Fibroblast of skin of scalp (primary cell): ENCODE measurements at regions not wholly inside any gene's neighbourhood (a gene's known extent, or its start where the extent isn't known, plus 50 kb on each side); places are given as distances from the start of the nearest gene placed in this dataset.
"Not testable (repeated sequence)": the region's sequence is repeated elsewhere in the genome, so short reads cannot be mapped to it uniquely, and the experiment has no call there.

ENCODE experiments used
- DNase-seq: peaks from one replicate; pipeline ENCODE4 v3.0.0-alpha.2; 2013

DNA sequence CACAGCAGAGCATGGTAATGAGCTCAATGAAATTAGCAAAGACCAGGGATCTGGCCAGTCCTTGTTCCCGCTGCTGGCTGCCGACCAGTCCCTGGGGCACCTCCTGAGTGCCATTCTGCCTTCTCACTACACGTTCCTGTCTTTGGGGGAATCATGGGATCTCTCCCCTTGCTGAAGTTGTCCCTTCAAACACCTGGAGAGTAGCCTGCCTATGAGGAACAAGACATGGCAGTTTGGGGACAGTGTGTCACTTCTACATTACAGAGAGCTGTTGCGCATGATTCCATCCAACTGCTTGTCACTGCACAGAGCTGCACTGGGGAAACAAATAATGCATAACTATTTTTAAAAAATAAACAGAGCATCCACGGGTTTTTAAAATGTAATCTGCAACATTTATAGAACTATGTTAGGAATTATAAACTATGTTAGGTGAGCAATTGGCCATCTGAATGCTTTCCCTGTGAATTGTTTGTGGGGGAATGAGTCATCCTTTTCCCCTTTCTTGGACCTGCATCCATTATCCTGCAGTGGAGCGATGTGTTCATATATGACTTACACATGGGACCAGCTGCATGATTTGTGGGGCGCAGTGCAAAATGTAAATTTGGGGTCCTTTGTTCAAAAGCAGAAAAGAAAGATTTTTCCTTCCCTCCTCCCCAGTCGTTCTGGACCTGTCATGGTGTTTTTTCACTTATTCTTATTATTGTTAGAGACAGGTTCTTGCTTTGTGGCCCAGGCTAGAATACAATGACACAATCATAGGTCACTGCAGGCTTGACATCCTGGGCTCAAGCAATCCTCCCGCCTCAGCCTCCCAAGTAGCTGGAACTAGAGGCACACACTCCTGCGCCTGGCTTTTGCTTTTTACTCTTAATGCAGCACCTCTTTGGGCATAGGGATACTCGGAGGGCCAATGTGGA is 115.0 kb upstream of the TBL1X start:
- DNase-seq = no peak

DNA sequence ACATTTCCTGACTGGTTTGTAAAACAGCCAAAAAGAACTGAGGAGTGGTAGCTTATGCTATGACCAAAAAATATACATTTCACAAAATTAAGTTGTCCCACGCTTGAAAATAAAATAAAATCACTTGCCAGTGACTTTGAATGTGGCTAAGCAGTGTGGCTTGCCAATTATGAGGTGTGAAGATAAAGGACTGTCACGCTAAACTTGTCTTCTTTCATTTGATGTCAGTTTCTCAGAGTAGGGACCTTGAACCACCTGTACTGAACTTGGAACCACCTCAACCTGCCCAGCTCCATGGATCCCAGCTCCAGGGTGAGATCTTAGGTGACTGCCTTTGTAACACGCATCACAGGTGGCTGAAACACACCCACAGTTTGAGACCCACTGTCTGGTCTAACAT is 113.7 kb upstream of the TBL1X start:
- no peak for DNase-seq

DNA sequence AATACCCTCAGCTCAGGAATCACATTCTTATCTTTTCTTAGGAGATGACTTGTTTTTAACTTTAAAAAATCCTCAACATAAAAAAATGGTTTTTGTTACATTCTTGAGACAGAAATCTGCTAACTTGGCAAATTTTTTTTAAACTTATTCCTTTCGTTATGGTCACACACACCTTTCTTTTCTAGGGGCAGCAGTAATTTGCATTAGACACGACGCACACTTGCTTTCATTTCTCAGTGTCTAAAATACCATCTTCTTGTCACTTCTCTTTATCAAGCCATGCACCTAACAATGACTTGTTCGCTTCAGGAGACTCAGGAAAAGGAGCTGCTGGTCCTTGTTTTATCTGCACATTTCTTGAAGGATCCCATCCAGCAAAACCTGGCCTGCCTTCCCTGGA is 112.6 kb upstream of the TBL1X start:
- DNase-seq = no peak

DNA sequence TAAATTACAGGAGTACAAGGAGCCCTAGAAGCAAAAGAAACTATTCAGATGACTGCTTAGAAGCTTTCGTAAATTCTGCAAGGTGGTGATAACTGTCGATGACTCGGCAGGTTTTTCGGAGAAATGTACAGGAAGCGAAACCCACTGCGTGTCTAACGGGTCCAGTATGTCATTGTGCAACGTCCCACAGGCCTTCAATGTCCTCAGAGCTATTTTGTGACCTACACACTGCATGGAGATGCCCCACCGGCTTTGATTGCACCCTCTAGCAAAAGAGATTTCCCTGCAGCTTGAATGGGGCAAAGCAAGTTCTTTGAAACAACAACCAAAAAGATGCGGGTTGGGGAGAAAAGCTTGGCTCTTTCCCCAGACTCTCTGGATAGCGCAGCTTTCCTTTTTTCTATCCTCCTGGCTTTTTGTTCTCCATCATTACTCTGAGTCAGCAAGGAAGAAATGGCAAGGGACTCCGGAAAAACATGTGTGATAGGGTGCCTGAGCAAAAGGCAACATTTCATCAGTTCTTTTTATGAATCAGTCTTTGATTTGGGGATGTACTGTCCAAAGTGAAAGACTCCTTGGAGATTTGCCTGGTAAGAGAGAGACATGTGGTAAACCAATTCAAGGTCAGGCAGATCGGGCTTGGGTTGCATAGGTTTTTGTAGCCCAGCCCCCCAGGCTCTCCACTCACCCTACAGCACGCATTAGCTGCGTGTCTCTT is 112.0 kb upstream of the TBL1X start:
- DNase-seq = peak; percentile 69

DNA sequence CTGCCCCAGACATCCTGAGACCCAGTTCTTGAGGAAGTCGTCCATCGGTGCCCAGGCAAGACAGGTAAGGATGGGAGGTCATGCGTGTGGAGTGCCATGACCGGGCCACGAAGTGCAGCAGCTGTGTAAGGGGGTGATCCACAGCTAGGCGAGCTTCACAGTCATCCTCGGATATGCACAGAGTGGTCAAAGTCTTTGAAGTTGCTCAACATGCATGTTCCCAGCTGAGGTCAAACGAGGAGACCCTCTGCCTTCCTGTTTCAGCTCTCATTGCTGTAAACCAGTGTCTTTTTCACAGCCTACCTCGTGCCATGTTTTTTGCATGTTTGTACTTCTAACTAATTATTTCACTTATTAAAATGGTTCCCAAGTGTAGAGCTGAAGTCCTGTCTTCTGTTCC is 109.9 kb upstream of the TBL1X start:
- DNase-seq = no peak

DNA sequence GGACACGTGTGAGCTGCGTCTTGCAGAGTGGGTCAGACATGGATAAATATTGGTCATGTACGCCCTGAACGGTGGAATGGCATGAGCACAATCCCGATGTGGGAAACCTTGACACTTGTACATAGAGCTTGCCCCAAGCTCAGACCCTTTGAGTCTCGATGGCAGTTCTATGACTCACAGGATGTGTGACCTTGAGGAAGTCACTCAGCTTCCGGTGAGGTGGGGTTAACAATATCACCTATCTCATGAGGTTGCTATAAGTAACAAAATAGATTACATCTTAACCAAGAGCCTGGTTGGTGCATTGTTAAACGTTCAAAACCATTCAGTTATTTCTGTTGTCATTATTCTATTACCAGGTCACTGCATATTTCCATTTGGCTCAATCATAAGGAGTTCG is 109.1 kb upstream of the TBL1X start:
- no peak for DNase-seq

DNA sequence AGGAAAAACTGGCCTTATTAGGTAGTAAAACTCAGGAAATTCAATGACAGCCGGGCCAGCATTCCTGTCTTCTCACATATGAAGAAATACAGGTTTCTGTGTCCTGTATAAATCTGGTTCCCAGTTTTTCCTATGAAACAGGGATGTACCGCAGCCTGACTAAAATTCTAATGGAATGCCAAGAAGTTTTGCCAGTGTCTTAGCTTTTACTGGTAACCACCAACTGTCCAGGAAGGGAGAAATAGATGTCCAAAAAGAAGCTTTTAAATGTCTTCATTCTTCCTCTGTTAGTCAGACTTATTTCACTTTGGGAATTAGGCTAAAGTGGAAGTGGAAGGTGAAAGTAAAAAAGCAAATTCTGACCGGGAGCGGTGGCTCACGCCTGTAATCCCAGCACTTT is 108.0 kb upstream of the TBL1X start:
- peak; percentile 36 for DNase-seq

DNA sequence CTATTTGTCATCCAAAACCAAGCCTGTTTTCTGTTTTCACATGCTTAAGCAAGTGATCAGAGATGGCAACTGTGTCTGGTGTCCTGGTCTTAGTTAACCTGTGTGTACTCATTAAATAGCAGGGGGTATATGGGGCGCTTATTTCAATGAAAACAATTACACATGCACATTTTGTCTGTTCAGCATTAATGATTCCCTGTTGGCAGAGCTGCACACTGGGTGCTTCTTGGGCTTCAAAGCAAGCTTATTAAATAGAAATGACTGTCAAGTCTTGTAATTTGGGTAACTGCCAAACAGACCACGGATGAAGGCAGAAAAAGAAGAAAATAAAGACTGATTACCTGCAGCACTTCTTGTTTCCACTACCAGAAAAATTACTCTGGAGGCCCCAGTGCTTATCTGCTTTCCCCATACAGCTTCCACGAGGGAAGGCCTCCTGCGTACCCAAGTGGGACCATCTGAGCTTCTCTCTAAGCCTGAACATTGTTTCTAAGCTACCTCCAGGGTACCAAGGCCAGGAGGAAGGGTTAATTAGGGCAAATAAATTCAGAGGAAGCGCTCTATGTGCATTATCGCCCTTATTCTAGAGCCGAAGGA is 107.2 kb upstream of the TBL1X start:
- no peak for DNase-seq

DNA sequence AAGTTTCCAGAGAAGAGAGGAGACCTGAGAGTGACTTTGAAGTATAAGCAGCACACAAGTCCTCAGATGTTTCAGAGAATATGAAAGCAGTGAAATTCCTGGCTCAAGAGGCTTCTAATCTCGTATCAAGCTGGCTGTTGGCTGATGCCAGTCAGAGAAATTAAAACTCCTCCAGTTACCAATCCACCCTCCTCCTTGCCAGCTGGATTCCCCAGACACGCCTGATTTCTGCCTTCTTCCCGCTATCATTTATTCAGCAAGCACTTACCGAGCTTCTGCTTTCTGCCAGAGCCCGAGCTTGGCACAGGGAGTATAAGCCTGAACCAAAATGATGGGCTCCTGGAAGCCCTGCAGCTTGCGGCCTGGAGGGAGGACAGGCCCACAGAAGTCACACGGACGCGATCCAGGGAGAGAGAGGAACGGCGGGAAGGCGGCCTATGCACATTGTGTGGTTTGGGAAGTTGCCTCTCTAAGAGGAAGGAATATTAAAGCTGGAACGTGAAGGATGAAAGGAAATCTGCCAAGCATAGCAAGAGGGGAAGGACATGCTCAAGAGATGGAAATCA is 102.4 kb upstream of the TBL1X start:
- DNase-seq = no peak

DNA sequence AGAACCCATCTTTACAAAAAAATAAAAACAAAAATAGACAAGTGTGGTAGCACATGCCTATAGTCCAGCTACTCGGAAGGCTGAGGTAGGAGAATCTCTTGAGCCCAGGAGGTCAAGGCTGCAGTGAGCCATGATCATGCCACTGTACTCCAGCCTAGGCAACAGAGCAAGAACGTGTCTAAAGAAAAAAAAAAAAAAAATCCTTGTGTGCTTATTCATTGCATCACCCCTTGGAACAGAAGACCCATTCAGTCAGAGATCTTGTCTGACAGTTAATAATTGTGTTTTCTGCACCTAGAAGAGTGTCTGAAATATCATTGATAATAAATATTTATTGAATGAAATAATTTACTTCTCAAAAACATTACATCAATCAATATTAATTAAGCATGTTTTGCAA is 97.4 kb upstream of the TBL1X start:
- no peak for DNase-seq

DNA sequence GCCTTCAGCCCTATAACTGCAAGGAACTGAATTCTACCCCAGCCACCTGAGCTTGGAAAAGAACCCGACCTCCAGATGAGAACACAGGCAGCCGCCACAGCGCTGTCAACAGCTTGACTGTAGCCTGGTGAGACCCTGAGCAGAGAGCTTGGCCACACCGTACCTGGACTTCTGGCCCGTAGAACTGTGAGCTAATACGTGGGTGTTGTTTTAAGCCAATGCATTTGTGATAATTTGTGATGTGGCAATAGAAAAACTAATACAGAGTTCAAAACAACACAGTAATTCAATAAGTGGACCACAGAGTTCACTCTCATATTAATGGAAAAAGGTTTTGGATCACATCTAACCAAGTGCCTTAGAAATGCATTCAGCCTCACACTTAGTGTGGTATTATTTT is 96.6 kb upstream of the TBL1X start:
- DNase-seq = no peak

DNA sequence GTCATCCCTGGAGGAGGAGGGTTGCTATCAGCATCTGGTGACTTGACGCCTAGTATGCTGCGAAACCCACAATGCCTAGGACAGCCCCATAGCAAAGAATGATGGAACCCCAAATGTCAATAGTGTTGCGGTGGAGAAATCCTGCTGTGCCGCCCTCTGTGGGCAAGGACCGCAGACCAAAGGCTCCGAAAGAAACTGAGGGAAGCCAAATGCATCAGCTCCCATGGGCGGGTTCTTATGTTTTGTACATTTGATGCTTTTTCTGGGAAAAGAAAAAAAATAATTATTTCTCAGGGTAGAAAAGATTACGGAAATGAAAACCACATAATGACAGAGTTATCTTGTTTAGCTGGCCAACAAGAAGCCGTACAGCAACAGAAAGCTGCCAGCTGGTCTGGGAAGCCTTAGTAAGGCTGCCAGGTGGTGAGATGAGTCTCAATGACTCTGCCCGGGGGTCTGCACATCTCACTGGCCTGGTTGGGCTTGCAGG is 95.0 kb upstream of the TBL1X start:
- DNase-seq = no peak

DNA sequence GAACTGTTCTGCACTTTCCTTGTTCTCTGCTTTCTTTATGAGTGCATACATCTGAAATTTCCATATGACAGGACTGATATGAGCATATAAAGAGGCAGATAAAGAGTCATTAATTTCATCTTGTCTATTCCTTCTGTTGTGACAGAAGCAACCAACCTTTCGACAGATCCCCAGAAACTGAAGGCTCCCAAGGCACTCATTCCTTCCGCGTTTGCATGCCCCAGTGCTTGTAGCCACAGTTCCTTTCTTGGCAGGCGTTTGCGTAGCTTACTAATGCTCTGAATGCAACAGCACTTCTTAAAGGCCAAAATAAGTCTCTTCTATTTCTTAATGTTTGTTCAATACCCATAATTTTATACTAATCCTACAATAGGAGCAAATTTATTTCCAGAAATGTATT is 94.0 kb upstream of the TBL1X start:
- no peak for DNase-seq

DNA sequence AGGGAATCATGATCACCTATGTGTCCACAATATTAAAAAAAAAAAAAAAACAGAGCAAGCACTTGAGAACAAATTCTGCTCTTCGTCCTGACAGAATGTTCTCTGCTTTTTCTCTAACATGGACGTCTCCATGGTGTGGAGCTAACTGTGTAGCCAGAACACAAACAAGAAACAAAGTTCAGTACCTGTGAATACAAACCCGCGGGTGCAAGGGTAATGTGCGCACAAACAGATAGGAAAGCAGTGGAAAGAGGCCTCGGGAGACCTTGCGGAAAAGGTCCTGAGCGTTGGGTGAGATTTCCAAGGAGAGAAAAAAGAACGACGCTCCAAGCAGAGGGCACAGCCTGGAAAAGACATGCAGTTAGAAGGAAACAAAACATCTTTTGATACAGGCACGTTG is 92.0 kb upstream of the TBL1X start:
- no peak for DNase-seq

DNA sequence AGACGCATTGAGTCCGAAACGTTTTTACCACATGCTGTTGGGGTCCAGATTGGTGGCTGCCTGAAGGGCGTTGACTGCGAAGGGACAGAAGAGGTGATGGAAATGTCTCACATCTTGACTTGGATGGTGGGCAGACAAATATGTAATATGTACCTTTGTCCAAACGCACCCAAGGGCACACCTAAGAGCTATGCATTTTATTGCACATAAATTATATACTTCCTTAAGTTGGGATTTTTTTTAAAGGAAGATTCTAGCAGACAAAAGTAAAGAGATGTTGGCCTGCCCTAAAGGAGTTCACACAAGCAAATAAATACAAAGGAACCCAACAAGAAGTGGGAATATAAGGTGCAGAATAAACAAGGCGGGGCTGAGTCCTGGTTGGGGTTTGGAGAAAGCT is 91.1 kb upstream of the TBL1X start:
- DNase-seq = no peak

DNA sequence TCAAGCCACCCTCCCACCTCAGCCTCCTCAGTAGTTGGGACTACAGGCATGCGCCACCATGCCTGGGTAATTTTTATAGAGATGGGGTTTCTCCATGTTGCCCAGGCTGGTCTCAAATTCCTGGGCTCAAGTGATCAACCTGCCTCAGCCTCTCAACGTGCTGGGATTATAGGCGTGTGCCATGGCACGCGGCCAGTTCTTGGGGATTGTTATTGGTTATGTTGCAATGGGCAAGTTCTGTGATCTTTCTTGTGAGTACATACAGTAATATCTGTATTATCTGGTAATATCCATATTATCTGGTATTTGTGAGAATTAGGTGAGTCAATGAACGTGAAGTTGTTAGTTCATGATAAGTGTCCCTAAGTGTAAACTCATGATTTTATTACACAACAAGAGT is 90.3 kb upstream of the TBL1X start:
- no peak for DNase-seq

DNA sequence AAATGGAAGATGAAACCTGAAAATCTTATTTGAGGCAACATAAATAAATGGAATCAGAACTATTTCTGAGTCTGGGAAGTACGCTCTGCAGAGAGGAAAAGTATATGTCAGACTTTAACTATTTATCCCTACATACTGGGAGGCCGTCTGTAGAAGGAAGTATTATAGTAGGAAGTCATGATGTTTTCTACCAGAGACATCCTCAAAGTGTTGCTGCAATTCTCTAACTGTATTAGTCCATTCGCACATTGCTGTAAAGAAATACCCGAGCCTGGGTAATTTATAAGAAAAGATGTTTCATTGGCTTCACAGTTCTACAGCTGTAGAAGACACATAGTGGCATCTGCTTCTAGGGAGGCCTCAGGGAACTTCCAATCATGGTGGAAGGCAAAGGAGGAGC is 88.7 kb upstream of the TBL1X start:
- no peak for DNase-seq

DNA sequence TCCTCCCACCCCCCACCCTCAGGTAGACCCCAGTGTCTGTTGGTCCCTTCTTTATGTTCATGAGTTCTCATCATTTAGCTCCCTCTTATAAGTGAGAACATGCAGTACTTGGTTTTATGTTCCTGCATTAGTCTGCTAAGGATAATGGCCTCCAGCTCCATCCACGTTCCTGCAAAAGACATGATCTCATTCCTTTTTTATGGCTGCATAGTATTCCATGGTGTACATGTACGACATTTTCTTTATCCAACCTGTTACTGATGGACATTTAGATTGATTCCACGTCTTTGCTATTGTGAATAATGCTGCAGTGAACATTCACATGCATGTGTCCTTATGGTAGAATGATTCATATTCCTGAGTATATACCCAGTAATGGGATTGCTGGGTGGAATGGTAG is 87.6 kb upstream of the TBL1X start:
- DNase-seq = not testable (repeated sequence)

DNA sequence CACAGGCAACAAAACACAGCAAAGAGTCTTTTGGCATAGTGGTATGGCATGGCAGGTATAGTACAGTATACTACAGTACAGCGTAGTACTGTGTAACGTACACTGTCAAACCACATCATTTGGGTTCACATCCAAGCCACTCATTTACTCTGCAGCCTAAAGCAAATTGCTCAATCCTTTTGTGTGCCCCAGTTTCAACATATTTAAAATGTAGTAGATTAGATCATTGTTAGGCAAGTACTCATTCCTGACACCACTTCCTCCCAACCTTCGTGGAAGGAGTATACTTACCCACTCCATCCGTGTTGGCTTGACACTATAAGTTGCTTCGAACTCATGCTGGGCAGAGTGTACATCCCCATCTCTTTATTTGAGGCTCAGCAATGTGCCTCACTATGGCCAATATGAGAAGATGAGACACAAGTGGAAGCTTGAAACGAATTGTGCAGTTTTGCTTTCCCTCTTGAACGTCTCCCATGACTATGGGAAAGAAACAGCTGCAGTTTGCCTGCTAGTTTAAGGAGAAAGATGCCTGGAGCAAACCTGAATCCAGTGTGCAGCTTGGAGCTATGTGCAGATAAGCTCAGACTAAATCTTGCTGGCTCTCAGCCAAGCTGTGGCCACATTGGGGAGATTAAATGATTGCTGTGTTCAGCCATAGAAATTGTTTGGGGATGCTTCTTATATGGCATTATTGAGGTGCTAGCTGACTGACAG is 85.7 kb upstream of the TBL1X start:
- DNase-seq = no peak

DNA sequence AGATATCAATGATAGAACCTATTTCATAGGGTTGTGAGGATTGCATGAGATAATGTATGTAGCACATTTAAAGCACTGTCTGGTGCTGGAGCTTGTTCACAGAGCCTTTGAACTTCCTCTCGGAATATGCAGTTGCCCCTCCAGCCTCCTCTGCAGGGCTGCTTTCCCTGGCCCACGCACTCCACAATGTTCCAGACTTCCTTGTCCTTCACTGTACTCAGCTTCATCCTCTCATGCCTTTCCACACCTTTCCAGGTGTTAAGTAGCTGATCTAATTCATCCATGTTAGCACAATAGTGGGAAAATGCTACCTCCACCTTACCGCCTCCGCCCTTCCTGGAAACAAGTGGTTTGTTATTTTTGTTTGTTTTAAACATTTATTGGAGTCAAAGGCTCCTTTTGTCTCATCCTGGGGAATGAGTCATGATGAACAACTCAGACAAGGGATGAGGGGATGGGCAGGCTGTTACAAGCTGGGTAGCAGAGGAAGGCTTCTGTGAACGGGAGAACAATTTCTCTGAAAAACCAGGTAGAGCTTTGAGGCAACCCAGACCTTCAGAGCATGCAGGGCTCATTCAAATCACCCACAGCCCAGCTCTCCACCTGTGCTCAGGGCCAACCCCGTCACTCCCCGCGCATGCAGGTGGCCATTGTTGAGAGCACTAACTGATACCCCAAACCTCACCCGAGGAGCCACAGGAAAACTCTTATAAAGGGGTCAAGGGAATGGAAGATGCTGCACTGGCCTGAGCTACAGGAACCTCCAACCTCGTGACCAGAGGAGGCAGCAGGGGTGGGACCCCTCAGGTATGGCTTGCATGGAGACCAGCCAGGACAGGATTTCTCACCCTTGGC is 84.9 kb upstream of the TBL1X start:
- DNase-seq = no peak

DNA sequence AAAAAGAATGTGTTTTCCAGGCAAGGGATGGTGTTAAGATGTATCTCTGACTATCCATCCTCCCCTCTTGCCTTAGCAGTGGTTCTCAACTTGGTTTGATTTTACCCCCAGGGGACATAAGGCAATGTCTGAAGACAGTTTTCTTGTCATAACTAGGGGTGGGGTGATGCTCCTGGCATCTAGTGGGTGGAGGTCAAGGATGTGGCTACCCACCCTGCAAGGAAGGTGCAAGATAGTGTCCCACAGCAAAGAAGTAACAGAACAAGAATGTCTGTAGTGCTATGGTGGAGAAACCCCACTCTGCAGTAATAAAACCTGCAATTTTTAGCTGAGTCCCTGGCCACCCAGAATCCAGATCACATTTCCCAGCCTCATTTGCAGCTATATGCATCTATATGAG is 81.2 kb upstream of the TBL1X start:
- no peak for DNase-seq

DNA sequence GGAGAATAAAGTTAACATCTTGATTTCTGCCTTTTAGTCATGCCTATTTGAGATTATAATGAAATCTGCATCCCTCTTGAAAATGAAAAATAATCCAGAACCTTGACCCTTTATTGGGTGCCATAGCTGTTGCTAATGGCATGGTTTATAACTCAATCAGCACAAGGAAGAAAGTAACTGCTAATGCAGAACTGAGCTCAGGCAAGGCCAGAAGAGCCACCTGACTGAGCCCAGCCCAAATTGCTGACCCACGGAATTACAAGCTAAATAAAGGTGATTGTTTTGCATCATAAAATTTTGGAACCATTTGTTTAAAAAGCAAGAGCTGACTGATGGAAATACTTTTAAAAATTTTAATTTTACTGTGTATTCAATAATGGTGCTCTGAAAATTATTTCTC is 76.4 kb upstream of the TBL1X start:
- DNase-seq = no peak
